ENCODE measurements at regions not wholly inside any gene's neighbourhood (a gene's known extent, or its start where the extent isn't known, plus 50 kb on each side); places are given as distances from the start of the nearest gene placed in this dataset.

- no peak for DNase-seq
- Histone ChIP-seq H3K18ac (ENCODE audit: low read length) (no peak overlapping the region), H2BK5ac (ENCODE audit: low read length) (no peak overlapping the region), H3K4me2 (ENCODE audit: low read length) (no peak overlapping the region), H3K79me1 (ENCODE audit: low read length) (no peaks in the 10 kb centered on the region), H4K8ac (ENCODE audit: low read depth, low read length) (no peak overlapping the region), H3K4me3 (ENCODE audit: low read length) (no peak overlapping the region), H2BK15ac (replicated peaks; ENCODE audit: low read depth) (no peak overlapping the region), H2AK5ac (ENCODE audit: low read length) (no peak overlapping the region), H3K56ac (ENCODE audit: low read length) (no peak overlapping the region), H3K36me3 (ENCODE audit: control insufficient read depth, insufficient read depth, low read length) (no peaks in the 10 kb centered on the region), H3K27ac (ENCODE audit: low read depth, low read length) (no peak overlapping the region), H4K5ac (ENCODE audit: low read length) (no peak overlapping the region), H3K27me3 (ENCODE audit: insufficient read depth, low read length, poor library complexity) (no peaks in the 10 kb centered on the region), H3K9ac (ENCODE audit: low read length) (no peak overlapping the region), H3K4me1 (ENCODE audit: control insufficient read depth, low read depth, low read length) (no peaks in the 10 kb centered on the region), H3K4ac (ENCODE audit: low read depth, low read length) (no peak overlapping the region), H3K79me2 (ENCODE audit: control insufficient read depth, insufficient read depth, low read length) (no peaks in the 10 kb centered on the region), H3K23ac (ENCODE audit: low read length) (no peak overlapping the region), H2BK120ac (ENCODE audit: low read depth, low read length) (no peak overlapping the region)
- WGBS (ENCODE audit: extremely low coverage, insufficient coverage, low lambda C conversion rate), result no CpG with 5 or more reads among the region's 8 CpGs
Measured at GRCh38 chr18:22260208-22260820, 90.9 kb downstream of the GATA6 start.

- no peaks in the 10 kb centered on the region for H3K27me3 ChIP-seq (ENCODE audit: insufficient read depth, low read length, poor library complexity)
- H3K79me2 ChIP-seq (ENCODE audit: control insufficient read depth, insufficient read depth, low read length), result no peaks in the 10 kb centered on the region
- H3K56ac ChIP-seq (ENCODE audit: low read length), result no peak overlapping the region
- no peak overlapping the region for H3K18ac ChIP-seq (ENCODE audit: low read length)
- H3K4me3 ChIP-seq (ENCODE audit: low read length), result no peak overlapping the region
- no peak overlapping the region for H3K9ac ChIP-seq (ENCODE audit: low read length)
- H2BK120ac ChIP-seq (ENCODE audit: low read depth, low read length), result no peak overlapping the region
- DNase-seq, result no peak
- H3K79me1 ChIP-seq (ENCODE audit: low read length), result no peaks in the 10 kb centered on the region
- no peak overlapping the region for H2AK5ac ChIP-seq (ENCODE audit: low read length)
- H4K8ac ChIP-seq (ENCODE audit: low read depth, low read length), result no peak overlapping the region
- H3K4me1 ChIP-seq (ENCODE audit: control insufficient read depth, low read depth, low read length), result no peaks in the 10 kb centered on the region
- WGBS (ENCODE audit: extremely low coverage, insufficient coverage, low lambda C conversion rate), result no CpG with 5 or more reads among the region's 5 CpGs
- H2BK15ac ChIP-seq (replicated peaks; ENCODE audit: low read depth), result no peak overlapping the region
- H3K4ac ChIP-seq (ENCODE audit: low read depth, low read length), result no peak overlapping the region
- no peaks in the 10 kb centered on the region for H3K36me3 ChIP-seq (ENCODE audit: control insufficient read depth, insufficient read depth, low read length)
- H3K27ac ChIP-seq (ENCODE audit: low read depth, low read length), result no peak overlapping the region
- no peak overlapping the region for H4K5ac ChIP-seq (ENCODE audit: low read length)
- no peak overlapping the region for H3K23ac ChIP-seq (ENCODE audit: low read length)
- H3K4me2 ChIP-seq (ENCODE audit: low read length), result no peak overlapping the region
- no peak overlapping the region for H2BK5ac ChIP-seq (ENCODE audit: low read length)
Measured at GRCh38 chr18:22257022-22257543, 87.7 kb downstream of the GATA6 start.

DNA sequence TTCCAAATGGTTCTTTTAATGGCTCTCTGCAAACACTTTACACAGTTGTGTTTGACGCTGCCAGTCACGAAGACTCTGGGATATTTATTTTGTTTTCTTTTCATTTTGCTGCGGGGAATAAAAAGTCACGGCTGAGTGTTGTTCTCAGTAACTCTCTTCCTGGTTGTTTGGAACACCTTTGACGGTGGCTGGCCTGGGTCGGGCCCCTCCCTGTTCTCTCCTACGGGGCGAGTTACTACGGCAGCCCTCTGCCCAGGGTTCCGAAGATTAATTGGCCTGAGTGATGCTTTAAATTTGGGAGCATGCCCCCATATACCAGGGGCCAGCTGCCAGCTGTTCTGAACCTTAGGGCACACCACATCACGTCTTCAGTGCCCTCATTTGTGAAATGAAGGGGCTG lies 84.7 kb downstream of the GATA6 start:
- Histone ChIP-seq H3K9ac (ENCODE audit: low read length) (no peak overlapping the region), H3K23ac (ENCODE audit: low read length) (no peak overlapping the region), H2BK120ac (ENCODE audit: low read depth, low read length) (no peak overlapping the region), H3K79me2 (ENCODE audit: control insufficient read depth, insufficient read depth, low read length) (no peaks in the 10 kb centered on the region), H2BK15ac (replicated peaks; ENCODE audit: low read depth) (no peak overlapping the region), H4K8ac (ENCODE audit: low read depth, low read length) (no peak overlapping the region), H3K56ac (ENCODE audit: low read length) (no peak overlapping the region), H3K36me3 (ENCODE audit: control insufficient read depth, insufficient read depth, low read length) (no peaks in the 10 kb centered on the region), H4K5ac (ENCODE audit: low read length) (no peak overlapping the region), H3K79me1 (ENCODE audit: low read length) (no peaks in the 10 kb centered on the region), H3K4ac (ENCODE audit: low read depth, low read length) (no peak overlapping the region), H2AK5ac (ENCODE audit: low read length) (no peak overlapping the region), H3K27me3 (ENCODE audit: insufficient read depth, low read length, poor library complexity) (no peaks in the 10 kb centered on the region), H3K18ac (ENCODE audit: low read length) (no peak overlapping the region), H2BK5ac (ENCODE audit: low read length) (no peak overlapping the region), H3K27ac (ENCODE audit: low read depth, low read length) (no peak overlapping the region), H3K4me3 (ENCODE audit: low read length) (no peak overlapping the region), H3K4me1 (ENCODE audit: control insufficient read depth, low read depth, low read length) (no peaks in the 10 kb centered on the region), H3K4me2 (ENCODE audit: low read length) (no peak overlapping the region)
- no CpG with 5 or more reads among the region's 11 CpGs for WGBS (ENCODE audit: extremely low coverage, insufficient coverage, low lambda C conversion rate)
- no peak for DNase-seq

- Histone ChIP-seq H3K36me3 (ENCODE audit: control insufficient read depth, insufficient read depth, low read length) (no peaks in the 10 kb centered on the region), H4K5ac (ENCODE audit: low read length) (no peak overlapping the region), H3K4me2 (ENCODE audit: low read length) (no peak overlapping the region), H2BK120ac (ENCODE audit: low read depth, low read length) (no peak overlapping the region), H3K79me1 (ENCODE audit: low read length) (no peaks in the 10 kb centered on the region), H3K27ac (ENCODE audit: low read depth, low read length) (no peak overlapping the region), H2AK5ac (ENCODE audit: low read length) (no peak overlapping the region), H2BK15ac (replicated peaks; ENCODE audit: low read depth) (no peak overlapping the region), H3K23ac (ENCODE audit: low read length) (no peak overlapping the region), H3K4me1 (ENCODE audit: control insufficient read depth, low read depth, low read length) (no peaks in the 10 kb centered on the region), H3K9ac (ENCODE audit: low read length) (no peak overlapping the region), H3K4ac (ENCODE audit: low read depth, low read length) (no peak overlapping the region), H2BK5ac (ENCODE audit: low read length) (no peak overlapping the region), H3K27me3 (ENCODE audit: insufficient read depth, low read length, poor library complexity) (no peaks in the 10 kb centered on the region), H3K79me2 (ENCODE audit: control insufficient read depth, insufficient read depth, low read length) (no peaks in the 10 kb centered on the region), H3K18ac (ENCODE audit: low read length) (no peak overlapping the region), H3K56ac (ENCODE audit: low read length) (no peak overlapping the region), H3K4me3 (ENCODE audit: low read length) (no peak overlapping the region), H4K8ac (ENCODE audit: low read depth, low read length) (no peak overlapping the region)
- DNase-seq, result no peak
- WGBS (ENCODE audit: extremely low coverage, insufficient coverage, low lambda C conversion rate), result no CpG with 5 or more reads among the region's 9 CpGs
Measured at GRCh38 chr18:22253676-22254075, 84.3 kb downstream of the GATA6 start.

GRCh38 chr18:22253156-22253555 lies 83.8 kb downstream of the GATA6 start:
- H3K4ac ChIP-seq (ENCODE audit: low read depth, low read length), result no peak overlapping the region
- no peak overlapping the region for H3K23ac ChIP-seq (ENCODE audit: low read length)
- no peak overlapping the region for H4K5ac ChIP-seq (ENCODE audit: low read length)
- H4K8ac ChIP-seq (ENCODE audit: low read depth, low read length), result no peak overlapping the region
- no peak overlapping the region for H3K18ac ChIP-seq (ENCODE audit: low read length)
- H3K79me2 ChIP-seq (ENCODE audit: control insufficient read depth, insufficient read depth, low read length), result no peaks in the 10 kb centered on the region
- H3K4me2 ChIP-seq (ENCODE audit: low read length), result no peak overlapping the region
- DNase-seq, result no peak
- H3K4me1 ChIP-seq (ENCODE audit: control insufficient read depth, low read depth, low read length), result no peaks in the 10 kb centered on the region
- H3K36me3 ChIP-seq (ENCODE audit: control insufficient read depth, insufficient read depth, low read length), result no peaks in the 10 kb centered on the region
- no peak overlapping the region for H2BK15ac ChIP-seq (replicated peaks; ENCODE audit: low read depth)
- no peak overlapping the region for H2BK5ac ChIP-seq (ENCODE audit: low read length)
- no peaks in the 10 kb centered on the region for H3K79me1 ChIP-seq (ENCODE audit: low read length)
- no peak overlapping the region for H3K9ac ChIP-seq (ENCODE audit: low read length)
- H3K56ac ChIP-seq (ENCODE audit: low read length), result no peak overlapping the region
- no peak overlapping the region for H3K4me3 ChIP-seq (ENCODE audit: low read length)
- H2BK120ac ChIP-seq (ENCODE audit: low read depth, low read length), result no peak overlapping the region
- no peaks in the 10 kb centered on the region for H3K27me3 ChIP-seq (ENCODE audit: insufficient read depth, low read length, poor library complexity)
- H3K27ac ChIP-seq (ENCODE audit: low read depth, low read length), result no peak overlapping the region
- H2AK5ac ChIP-seq (ENCODE audit: low read length), result no peak overlapping the region
- no CpG with 5 or more reads among the region's 5 CpGs for WGBS (ENCODE audit: extremely low coverage, insufficient coverage, low lambda C conversion rate)

Data from mesendoderm (in vitro differentiated cells).